ENCODE measurements at regions not wholly inside any gene's neighbourhood (a gene's known extent, or its start where the extent isn't known, plus 50 kb on each side); places are given as distances from the start of the nearest gene placed in this dataset.

- no peak for DNase-seq (ENCODE audit: low read depth)
- in situ Hi-C loops (cut with HindIII; ENCODE audit: low pct_unique_long_range_greater_than_20kb, low sequenced_read_pairs) = no loop called here
Observed at GRCh38 chr2:5939553-5939952, 247.4 kb downstream of the SOX11 start.

- no peak for DNase-seq (ENCODE audit: low read depth)
- in situ Hi-C loops (cut with HindIII; ENCODE audit: low pct_unique_long_range_greater_than_20kb, low sequenced_read_pairs) = no loop called here
Observed at GRCh38 chr2:5940596-5941535, 248.7 kb downstream of the SOX11 start.

GRCh38 chr2:5942204-5942603 is 250.0 kb downstream of the SOX11 start:
- DNase-seq (ENCODE audit: low read depth) = no peak
- in situ Hi-C loops (cut with HindIII; ENCODE audit: low pct_unique_long_range_greater_than_20kb, low sequenced_read_pairs) = no loop called here

- DNase-seq (ENCODE audit: low read depth) = no peak
Observed at GRCh38 chr2:5945742-5946141, 253.6 kb downstream of the SOX11 start.

GRCh38 chr2:5946225-5947115 is 254.3 kb downstream of the SOX11 start:
- no peak for DNase-seq (ENCODE audit: low read depth)
- in situ Hi-C loops (cut with HindIII; ENCODE audit: low pct_unique_long_range_greater_than_20kb, low sequenced_read_pairs) = no loop called here

More at GRCh38 chr2:5945742-5946141, 253.6 kb downstream of the SOX11 start:
- in situ Hi-C loops (cut with HindIII; ENCODE audit: low pct_unique_long_range_greater_than_20kb, low sequenced_read_pairs) = no loop called here

DNA sequence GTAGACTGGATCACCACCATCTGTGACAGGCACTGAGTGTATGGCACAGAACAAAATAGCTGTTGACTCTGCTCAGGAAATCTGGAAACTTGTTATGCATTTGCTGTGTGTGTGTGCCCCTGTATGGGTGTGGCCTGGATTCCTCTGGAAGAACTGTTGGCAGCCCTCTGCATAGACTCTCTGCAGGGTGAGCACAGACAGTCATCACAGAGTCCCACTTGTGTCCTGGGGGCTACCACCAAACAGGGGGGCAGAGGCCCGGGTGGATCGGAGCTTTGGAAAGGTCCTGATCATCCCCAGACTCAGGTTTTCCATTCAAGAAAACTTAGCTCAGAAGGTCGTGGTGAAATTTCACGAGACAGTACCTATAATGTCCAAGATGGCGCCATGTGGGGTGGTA is 258.6 kb downstream of the SOX11 start:
- in situ Hi-C loops (cut with HindIII; ENCODE audit: low pct_unique_long_range_greater_than_20kb, low sequenced_read_pairs) = no loop called here
- DNase-seq (ENCODE audit: low read depth) = no peak

DNA sequence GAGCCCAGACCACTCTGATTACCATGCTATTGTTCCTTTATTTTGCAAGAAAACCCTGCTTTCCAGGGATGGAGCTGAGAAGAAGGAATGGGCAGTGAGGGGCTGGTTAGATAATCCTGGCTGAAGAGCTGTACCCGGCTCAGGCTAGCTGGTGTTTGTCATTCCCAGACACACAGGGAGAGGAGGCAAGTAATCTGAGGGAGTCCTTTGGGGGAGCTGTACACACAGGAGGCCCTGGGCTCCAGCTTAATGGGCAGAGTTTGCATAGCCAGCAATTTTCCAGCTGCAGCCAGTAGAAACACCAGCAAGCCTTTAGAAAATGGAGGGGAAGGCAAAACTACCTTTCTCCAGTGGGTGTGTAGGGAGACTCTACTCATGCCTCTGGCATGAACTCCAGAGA is 259.3 kb downstream of the SOX11 start:
- no peak for DNase-seq (ENCODE audit: low read depth)
- in situ Hi-C loops (cut with HindIII; ENCODE audit: low pct_unique_long_range_greater_than_20kb, low sequenced_read_pairs) = no loop called here

- DNase-seq (ENCODE audit: low read depth) = no peak
- in situ Hi-C loops (cut with HindIII; ENCODE audit: low pct_unique_long_range_greater_than_20kb, low sequenced_read_pairs) = no loop called here
Observed at GRCh38 chr2:5953525-5953924, 261.3 kb downstream of the SOX11 start.

GRCh38 chr2:5954509-5954908 is 262.3 kb downstream of the SOX11 start:
- in situ Hi-C loops (cut with HindIII; ENCODE audit: low pct_unique_long_range_greater_than_20kb, low sequenced_read_pairs) = no loop called here
- no peak for DNase-seq (ENCODE audit: low read depth)

- in situ Hi-C loops (cut with HindIII; ENCODE audit: low pct_unique_long_range_greater_than_20kb, low sequenced_read_pairs) = no loop called here
- no peak for DNase-seq (ENCODE audit: low read depth)
Observed at GRCh38 chr2:5955921-5956320, 263.7 kb downstream of the SOX11 start.

- in situ Hi-C loops (cut with HindIII; ENCODE audit: low pct_unique_long_range_greater_than_20kb, low sequenced_read_pairs) = no loop called here
- no peak for DNase-seq (ENCODE audit: low read depth)
Observed at GRCh38 chr2:5959836-5960820, 267.9 kb downstream of the SOX11 start.

GRCh38 chr2:5967506-5967905 is 275.3 kb downstream of the SOX11 start:
- in situ Hi-C loops (cut with HindIII; ENCODE audit: low pct_unique_long_range_greater_than_20kb, low sequenced_read_pairs) = no loop called here
- DNase-seq (ENCODE audit: low read depth) = no peak

DNA sequence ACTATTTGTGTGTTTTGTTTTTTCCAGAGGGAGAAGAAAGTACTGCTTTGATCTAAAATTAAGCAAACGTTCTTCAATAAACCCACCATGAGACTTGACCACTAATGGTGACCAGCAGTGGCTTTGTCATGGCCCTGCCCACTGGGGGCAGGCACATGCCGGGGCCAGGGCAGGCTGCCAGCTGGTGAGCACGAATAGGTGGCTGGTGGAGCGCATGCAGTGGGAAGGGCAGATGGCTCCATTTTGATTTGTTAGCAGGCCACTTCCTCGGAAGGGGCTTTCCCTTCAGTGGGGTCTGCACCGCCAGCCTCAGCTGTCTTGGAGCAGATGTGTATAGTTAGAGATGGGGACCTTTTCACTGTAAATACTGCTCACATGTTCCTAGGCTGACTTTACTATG is 277.1 kb downstream of the SOX11 start:
- in situ Hi-C loops (cut with HindIII; ENCODE audit: low pct_unique_long_range_greater_than_20kb, low sequenced_read_pairs) = no loop called here
- no peak for DNase-seq (ENCODE audit: low read depth)

DNA sequence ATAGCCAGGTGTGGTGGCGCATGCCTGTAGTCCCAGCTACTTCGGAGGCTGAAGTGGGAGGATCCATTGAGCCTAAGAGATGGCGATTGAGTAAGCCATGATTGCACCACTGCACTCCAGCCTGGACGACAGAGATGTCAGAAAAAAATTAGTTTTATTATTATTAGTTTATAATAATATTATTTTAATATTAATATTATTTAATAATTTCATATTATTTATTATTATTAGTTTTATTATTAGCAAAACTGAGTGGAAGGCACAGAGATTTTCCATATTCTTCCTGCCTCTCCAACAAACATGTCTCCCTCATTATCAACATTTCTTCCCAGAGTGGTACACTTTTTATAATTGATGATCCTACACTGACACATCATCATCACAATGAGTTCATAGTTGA is 278.2 kb downstream of the SOX11 start:
- no peak for DNase-seq (ENCODE audit: low read depth)
- in situ Hi-C loops (cut with HindIII; ENCODE audit: low pct_unique_long_range_greater_than_20kb, low sequenced_read_pairs) = no loop called here

- in situ Hi-C loops (cut with HindIII; ENCODE audit: low pct_unique_long_range_greater_than_20kb, low sequenced_read_pairs) = no loop called here
- DNase-seq (ENCODE audit: low read depth) = no peak
Observed at GRCh38 chr2:5974477-5974876, 282.3 kb downstream of the SOX11 start.

DNA sequence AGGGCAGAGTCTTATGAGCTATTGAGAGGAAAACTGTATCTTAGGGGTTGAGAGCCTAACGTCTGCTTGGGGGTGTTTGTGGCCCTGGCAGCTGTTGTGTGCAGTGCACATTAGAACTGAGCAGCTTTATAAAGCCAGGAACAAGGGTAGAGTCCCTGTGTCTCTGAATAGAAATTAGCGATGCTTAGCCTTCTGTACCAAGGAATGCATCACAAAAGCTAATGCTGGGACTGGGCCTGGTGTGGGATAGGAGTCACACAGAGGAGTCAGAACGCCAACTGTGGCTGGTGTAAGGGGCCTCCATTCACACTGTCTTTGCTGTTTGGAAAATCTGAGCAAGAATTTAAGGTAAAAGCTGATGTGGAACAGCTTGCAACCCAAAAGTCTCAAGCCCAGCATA is 283.2 kb downstream of the SOX11 start:
- no peak for DNase-seq (ENCODE audit: low read depth)
- in situ Hi-C loops (cut with HindIII; ENCODE audit: low pct_unique_long_range_greater_than_20kb, low sequenced_read_pairs) = no loop called here

DNA sequence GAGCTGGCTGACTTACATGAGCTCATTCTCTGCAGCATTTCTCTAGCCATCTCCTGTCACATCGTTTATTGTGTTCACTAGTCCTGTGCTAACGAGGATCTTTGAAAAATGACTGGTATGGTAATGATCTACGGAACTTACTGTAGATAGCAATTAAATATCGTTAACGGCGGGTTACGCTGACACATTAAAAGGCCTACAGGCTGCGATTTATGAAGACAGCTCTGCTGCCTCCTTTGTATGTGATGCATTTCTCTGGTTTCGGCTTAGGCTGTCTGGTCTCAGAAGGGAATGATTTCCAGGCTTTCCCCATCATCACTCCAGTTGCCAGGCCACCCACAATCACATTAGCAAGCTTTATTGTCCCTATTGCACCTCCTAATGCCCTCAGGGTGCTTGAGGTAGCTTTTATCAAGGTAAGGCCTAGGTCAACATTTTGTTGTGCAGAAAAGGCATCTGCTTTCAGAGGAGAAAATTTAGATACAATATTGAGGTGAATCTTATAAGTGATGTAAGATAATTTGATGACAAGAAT is 284.4 kb downstream of the SOX11 start:
- no peak for DNase-seq (ENCODE audit: low read depth)
- in situ Hi-C loops (cut with HindIII; ENCODE audit: low pct_unique_long_range_greater_than_20kb, low sequenced_read_pairs) = no loop called here

DNA sequence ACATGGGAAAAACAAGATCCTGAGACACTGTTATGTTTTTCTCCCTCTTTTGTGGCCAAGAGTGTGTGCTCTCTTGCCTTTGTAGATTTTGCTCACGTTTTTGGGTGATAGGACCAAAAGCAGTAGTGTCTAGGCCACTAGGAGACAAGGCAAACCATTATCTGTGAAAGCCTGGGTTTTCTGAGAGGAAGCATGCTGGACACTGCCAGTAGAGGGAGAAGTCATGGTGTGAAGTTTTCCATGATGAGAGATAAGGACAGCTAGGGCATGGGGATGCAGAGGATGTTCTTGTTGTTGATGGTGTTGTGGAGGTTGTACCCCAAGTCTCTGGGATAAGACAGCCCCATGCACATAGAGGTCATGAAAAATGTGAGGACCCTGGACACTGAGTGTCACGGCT is 285.3 kb downstream of the SOX11 start:
- no peak for DNase-seq (ENCODE audit: low read depth)
- in situ Hi-C loops (cut with HindIII; ENCODE audit: low pct_unique_long_range_greater_than_20kb, low sequenced_read_pairs) = no loop called here
